SU-DHL-6 (cell line): ENCODE measurements at regions not wholly inside any gene's neighbourhood (a gene's known extent, or its start where the extent isn't known, plus 50 kb on each side); places are given as distances from the start of the nearest gene placed in this dataset.

Experiments
- H2AFZ ChIP-seq: fragments of 200-600 bp; sonication (generic); 2 replicates; pipeline ENCODE4 v1.6.1; 2014; ENCODE audit warnings: low read depth, mild to moderate bottlenecking, moderate library complexity, mixed read lengths, antibody characterized with exemption, low read length; ENCODE audit not compliant: severe bottlenecking
- H3F3A ChIP-seq: fragments of 200-600 bp; shearing (Covaris generic); 2 replicates; pipeline ENCODE4 v1.6.0; 2016; ENCODE audit warnings: antibody characterized with exemption, mild to moderate bottlenecking; ENCODE audit not compliant: insufficient read depth
- H3K27ac ChIP-seq: fragments of 200-600 bp; sonication (generic); 2 replicates; pipeline ENCODE4 v1.5.1; 2016; ENCODE audit warnings: low read depth, mild to moderate bottlenecking, low read length, moderate library complexity, mixed read lengths
- H3K27me3 ChIP-seq: fragments of 200-600 bp; sonication (generic), shearing (Covaris generic); 2 replicates; pipeline ENCODE4 v1.6.0; 2014; ENCODE audit warnings: mild to moderate bottlenecking, low read length
- H3K36me3 ChIP-seq: fragments of 200-600 bp; sonication (generic); 2 replicates; pipeline ENCODE4 v1.6.1; 2014; ENCODE audit warnings: mild to moderate bottlenecking, low read length, mixed read lengths
- H3K4me2 ChIP-seq: fragments of 300-600, 200-600 bp; shearing (Covaris generic), sonication (generic); 2 replicates; pipeline ENCODE4 v1.6.0; 2014; ENCODE audit warnings: low read length, low read depth, mild to moderate bottlenecking; ENCODE audit not compliant: poor library complexity, severe bottlenecking
- H3K4me3 ChIP-seq: fragments of 200-600 bp; sonication (generic); 2 replicates; pipeline ENCODE4 v1.5.1; 2014; ENCODE audit warnings: antibody characterized with exemption, low read length, mild to moderate bottlenecking, mixed read lengths; ENCODE audit not compliant: insufficient read depth, poor library complexity, severe bottlenecking
- H3K79me2 ChIP-seq: fragments of 200-600 bp; sonication (generic); 2 replicates; pipeline ENCODE4 v1.6.1; 2014; ENCODE audit warnings: mild to moderate bottlenecking, low read length, moderate library complexity; ENCODE audit not compliant: insufficient read depth
- H3K9ac ChIP-seq: fragments of 200-600 bp; sonication (generic); 2 replicates; pipeline ENCODE4 v1.7.0; 2014; ENCODE audit warnings: mild to moderate bottlenecking, low read length
- H3K9me2 ChIP-seq: fragments of 200-600 bp; sonication (generic); replicated peaks from 2 replicates; pipeline ENCODE4 v1.6.1; 2014; ENCODE audit warnings: low read length; ENCODE audit not compliant: insufficient read depth
- H3K9me3 ChIP-seq: fragments of 200-600 bp; sonication (generic); 2 replicates; pipeline ENCODE4 v1.6.1; 2014; ENCODE audit warnings: low read length, mixed read lengths; ENCODE audit not compliant: insufficient read depth
- H4K20me1 ChIP-seq: fragments of 200-600 bp; sonication (generic); 2 replicates; pipeline ENCODE4 v1.6.1; 2014; ENCODE audit warnings: low read depth, mild to moderate bottlenecking, antibody characterized with exemption, low read length, moderate library complexity, mixed read lengths
- CTCF ChIP-seq: fragments of 200-600 bp; sonication (generic); IDR thresholded peaks from one replicate; pipeline ENCODE4 v1.5.1; 2017; ENCODE audit warnings: antibody characterized with exemption, mild to moderate bottlenecking, low read length, moderate library complexity; ENCODE audit not compliant: insufficient read depth, poor library complexity, severe bottlenecking
- EZH2phosphoT487 ChIP-seq: fragments of 200-600 bp; sonication (generic), shearing (Covaris generic); conservative IDR thresholded peaks from 2 replicates; pipeline ENCODE4 v1.6.1; 2018; ENCODE audit warnings: mild to moderate bottlenecking, antibody characterized with exemption, low read length, moderate library complexity, mixed read lengths

DNA sequence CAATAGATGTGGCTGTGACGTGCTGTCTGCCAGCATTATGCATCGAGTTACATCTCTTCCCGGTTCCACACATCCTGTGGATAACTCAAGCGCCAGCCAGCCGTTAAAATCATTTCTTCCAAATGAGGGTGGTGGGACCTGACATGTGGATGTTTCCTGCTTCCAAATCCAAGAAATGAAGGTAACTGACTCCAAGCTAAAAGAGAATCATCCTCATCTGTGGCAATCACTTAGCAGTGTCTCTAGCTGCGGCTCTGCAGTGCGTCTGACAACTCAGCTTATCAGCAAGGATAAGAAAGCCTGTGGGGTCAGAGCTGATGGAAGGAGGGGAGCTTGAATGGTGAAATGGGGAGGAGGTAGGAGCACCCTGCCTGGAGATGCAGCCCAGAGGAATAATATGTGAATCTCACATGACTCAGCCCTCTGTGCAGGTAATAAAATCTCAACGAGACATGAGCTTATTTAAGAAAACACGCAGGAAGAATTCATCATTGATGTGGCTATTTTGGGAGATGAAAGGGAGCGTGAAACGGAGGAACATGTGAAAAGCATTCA, 382.2 kb upstream of the TRIB2 start:
- Histone ChIP-seq H3K27ac (no peak overlapping the region), H2AFZ (no peak overlapping the region), H3K9ac (no peak overlapping the region), H3K9me3 (no peaks in the 10 kb centered on the region), H3K9me2 (no peaks in the 10 kb centered on the region), H3K79me2 (no peaks in the 10 kb centered on the region), H3K4me2 (no peak overlapping the region), H3K27me3 (no peaks in the 10 kb centered on the region), H3K4me3 (no peak overlapping the region), H3K36me3 (no peaks in the 10 kb centered on the region), H4K20me1 (no peaks in the 10 kb centered on the region), H3F3A (no peaks in the 10 kb centered on the region)
- TF ChIP-seq CTCF (no peak), EZH2phosphoT487 (no peak)

- H3K9me3 ChIP-seq = no peaks in the 10 kb centered on the region
- H3K9ac ChIP-seq = no peak overlapping the region
- H3K27me3 ChIP-seq = no peaks in the 10 kb centered on the region
- H3K9me2 ChIP-seq = no peaks in the 10 kb centered on the region
- no peaks in the 10 kb centered on the region for H4K20me1 ChIP-seq
- H3K4me2 ChIP-seq = no peak overlapping the region
- H3F3A ChIP-seq = no peaks in the 10 kb centered on the region
- no peaks in the 10 kb centered on the region for H3K79me2 ChIP-seq
- no peak for TF ChIP-seq EZH2phosphoT487
- TF ChIP-seq CTCF = no peak
- H2AFZ ChIP-seq = no peak overlapping the region
- H3K36me3 ChIP-seq = no peaks in the 10 kb centered on the region
- H3K27ac ChIP-seq = no peak overlapping the region
- no peak overlapping the region for H3K4me3 ChIP-seq
These were observed 381.6 kb upstream of the TRIB2 start for GRCh38 chr2:12335131-12335530.

DNA sequence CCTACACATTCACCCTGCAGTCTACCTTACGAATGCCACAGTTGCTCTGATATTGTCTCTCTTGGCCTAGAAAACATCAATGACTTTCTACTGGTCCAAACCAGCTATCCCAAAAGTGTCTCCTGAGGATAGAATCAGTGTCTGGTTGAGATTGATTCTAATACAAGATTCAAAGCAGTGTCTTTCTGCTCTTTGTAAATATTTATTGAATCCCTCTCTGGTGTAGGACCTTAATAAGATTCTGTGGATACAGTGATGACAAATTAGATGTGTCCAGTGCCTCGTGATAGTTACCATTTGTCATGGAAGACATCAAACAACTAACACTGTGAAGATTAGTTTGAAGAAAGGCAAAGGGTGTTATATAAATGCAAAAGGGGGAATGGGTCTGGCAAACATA, 380.7 kb upstream of the TRIB2 start:
- TF ChIP-seq EZH2phosphoT487 = no peak
- no peak for TF ChIP-seq CTCF
- Histone ChIP-seq H3K79me2 (no peaks in the 10 kb centered on the region), H4K20me1 (no peaks in the 10 kb centered on the region)

More for the DNA sequence above, 380.7 kb upstream of the TRIB2 start:
- Histone ChIP-seq H3K9me3 (no peaks in the 10 kb centered on the region), H3K27ac (no peak overlapping the region), H3K4me2 (no peak overlapping the region), H2AFZ (no peak overlapping the region), H3K9me2 (no peaks in the 10 kb centered on the region), H3K27me3 (no peaks in the 10 kb centered on the region), H3F3A (no peaks in the 10 kb centered on the region), H3K36me3 (no peaks in the 10 kb centered on the region), H3K4me3 (no peak overlapping the region), H3K9ac (no peak overlapping the region)
